Kidney tubule cell (primary cell): ENCODE measurements at regions not wholly inside any gene's neighbourhood (a gene's known extent, or its start where the extent isn't known, plus 50 kb on each side); places are given as distances from the start of the nearest gene placed in this dataset.
"Not testable (repeated sequence)": the region's sequence is repeated elsewhere in the genome, so short reads cannot be mapped to it uniquely, and the experiment has no call there.

ENCODE experiments used
- DNase-seq: peaks from one replicate; pipeline ENCODE4 v3.0.0-alpha.2; 2018; ENCODE audit warnings: low spot score

DNA sequence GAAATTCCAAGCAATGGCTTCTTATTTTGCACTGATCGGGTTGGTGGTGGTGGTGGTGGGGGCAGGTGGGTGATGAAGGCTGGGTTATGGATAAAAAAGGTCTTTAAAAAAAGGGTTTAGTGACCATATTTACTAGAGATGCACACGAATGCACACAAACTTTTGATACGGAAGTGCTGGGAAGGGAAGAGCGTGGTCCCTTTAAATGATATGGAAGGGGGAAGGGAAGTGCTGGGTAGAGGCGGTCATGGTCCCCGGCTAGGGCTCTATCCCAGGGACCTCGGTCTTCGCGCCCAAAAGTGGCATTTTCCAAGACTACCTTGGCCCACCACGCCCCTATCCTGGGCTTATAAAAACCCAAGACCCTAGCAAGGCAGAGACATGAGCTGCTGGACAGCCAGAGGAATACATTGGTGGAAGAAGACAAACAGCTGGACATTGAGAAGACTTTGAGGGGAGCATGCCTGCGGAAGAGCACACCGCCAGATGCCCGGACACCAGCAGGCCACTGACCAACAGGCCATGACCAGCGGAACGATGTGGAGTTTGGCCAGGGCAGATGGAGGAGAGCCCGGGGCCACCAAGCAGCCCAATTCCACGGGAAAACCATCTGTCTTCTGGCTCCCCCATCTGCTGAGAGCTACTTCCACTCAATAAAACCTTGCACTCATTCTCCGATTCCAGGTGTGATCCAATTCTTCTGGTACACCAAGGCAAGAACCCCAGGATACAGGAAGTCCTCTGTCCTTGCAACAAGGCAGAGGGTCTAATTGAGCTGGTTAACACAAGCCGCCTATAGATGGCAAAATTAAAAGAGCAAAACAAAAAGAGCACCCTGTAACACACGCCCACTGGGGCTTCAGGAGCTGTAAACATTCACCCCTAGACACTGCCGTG lies 1720.2 kb downstream of the MRPL39 start:
- no peak for DNase-seq

DNA sequence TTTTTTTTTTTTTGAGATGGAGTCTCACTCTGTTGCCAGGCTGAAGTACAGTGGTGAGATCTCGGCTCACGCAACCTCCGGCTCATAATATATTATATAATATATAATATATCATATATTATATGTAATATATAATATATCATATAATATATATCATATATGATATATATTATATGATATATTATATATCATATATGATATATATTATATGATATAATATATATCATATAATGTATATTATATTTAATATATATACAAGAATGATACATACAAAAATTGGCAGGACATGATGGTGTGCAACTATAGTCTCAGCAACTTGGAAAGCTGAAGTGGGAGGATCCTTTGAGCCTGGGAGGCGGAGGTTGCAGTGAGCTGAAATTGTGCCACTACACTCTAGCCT lies 1725.5 kb downstream of the MRPL39 start:
- no peak for DNase-seq

DNA sequence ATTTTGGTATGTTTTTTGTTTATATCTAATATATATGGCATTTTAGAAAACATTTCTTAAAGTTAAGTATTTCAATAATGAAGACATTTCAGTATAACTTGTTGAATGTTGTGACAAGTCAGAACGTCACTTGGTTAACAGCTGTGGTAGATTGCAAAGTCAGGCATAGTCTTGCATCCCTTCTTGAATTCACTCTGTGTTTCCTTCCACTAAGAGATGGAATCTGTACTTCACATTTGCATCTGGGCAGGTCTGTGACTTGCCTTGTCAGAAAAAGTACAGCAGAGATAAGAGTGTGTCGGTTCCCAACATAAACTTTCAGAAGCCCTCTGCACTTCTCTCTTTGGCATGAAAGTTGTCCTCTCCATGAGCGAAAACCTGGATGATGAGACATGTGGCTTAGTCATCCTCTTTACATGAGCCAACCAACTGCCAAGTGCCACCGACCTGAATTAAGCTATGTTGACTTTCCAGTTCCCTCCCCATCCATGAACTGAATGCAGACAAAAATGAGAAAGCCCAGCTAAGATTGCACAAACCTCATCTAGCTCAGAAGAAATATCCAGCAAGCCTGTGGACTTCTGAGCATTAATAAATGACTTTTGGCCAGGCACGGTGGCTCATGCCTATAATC lies 1730.2 kb downstream of the MRPL39 start:
- DNase-seq, result no peak

DNA sequence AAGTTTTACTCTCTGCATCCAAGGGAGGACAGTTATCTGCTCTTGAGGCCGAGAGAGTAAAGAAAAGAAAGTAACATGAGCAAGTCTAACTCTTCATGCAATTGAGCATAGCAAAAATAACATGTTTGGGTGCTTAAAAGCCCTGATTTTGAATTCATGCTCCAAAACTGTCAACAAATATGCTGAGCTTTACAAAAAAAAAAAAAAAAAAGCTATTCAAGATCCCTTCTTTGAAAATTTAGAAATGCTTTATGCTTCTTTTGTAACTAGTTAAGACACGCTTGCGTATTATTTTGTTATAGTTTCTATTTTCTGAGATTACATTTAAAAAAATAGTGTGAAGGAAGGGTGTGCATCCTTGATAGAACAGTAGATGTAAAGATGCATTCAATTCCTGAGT lies 1733.0 kb downstream of the MRPL39 start:
- no peak for DNase-seq

DNA sequence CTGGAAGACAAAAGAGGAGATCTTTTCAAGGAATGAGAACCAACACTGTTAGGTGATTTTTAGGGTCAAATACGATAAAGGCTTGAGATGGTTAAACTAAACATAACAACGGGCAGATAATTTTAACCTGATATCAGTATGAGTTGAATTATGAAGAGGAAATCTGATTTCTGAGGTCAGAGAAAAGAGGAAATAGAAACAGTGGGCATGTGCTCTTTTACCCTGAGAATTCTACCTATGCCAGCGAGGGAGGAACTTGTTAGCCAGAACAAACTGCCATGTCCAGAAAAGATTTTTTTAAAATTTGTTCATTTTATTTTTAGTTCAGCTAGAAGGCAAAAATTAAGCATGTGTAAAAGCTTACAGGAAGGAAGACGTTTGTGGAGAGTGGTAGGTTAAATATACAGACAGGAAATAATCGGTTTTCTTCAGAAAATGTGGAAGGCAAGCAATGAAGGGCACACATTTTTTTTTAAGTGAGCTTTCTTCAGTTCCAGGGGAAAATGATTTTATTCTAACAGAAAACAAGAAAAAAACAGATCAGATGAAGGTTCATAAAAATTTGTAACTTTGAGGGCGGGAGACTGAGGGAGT lies 1745.3 kb downstream of the MRPL39 start:
- no peak for DNase-seq

DNA sequence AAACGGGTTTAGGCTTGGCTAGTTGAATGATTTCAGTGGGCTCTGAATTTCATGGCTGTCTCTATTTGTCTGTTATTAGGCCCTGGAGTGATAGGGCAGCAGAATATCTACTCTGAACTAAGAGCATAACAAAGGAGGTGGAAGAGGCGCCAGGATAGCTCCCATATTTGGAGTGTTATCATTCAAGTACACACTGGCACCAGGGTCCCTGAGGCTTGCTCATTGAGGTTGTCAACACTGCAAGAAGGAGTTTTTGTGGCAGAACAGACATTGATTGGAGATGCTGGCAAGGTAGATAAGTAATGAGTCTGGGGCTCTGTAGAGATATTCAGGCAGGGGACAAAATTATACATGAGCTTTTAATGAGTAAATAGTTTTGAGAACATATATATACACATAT lies 1748.4 kb downstream of the MRPL39 start:
- DNase-seq, result no peak

DNA sequence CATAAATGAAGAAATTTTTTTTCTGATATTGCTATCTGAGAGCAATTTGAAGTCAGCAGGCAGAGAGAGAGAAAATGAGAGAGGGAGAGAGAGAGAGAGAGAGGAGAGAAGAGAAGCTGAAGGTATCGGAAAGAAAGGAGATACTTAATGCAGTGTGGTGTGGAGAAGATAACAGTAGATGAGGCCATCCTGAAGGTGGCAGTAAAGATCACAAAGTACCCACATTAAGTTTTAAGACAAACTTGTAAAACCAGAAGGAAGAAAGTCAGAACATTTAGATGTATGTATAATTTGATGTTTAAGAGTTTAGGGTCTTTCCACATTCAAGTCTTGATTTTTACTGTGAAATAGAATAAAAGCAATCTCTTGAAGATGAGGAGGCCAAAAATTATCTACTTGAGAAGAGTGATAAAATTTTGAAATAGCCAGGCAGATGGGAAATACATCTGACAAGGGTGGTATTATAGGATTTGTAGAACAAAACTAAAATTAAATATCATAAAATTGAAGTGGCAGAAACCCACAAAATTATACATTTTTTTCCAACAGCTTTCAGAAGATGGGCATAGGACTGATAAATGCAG lies 1753.4 kb downstream of the MRPL39 start:
- peak; percentile 2 for DNase-seq

DNA sequence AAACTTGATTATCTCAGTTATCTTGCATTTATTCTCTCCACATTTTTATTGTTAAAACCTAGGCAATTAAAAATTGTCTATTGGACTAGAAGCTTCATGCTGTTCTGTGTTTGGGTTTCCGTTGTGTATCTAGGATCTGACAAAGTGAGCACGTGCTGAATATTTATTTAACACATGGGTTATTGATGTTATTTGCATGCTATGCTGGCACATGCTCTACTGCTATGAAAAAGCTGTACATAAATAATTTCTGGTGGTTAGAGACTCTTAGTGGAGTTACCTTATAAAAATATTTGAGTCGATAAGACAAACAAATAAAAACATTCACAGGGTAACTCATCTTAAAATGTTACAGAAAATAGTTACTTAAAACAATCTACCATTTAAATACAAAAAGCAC lies 1769.7 kb downstream of the MRPL39 start:
- DNase-seq, result no peak

DNA sequence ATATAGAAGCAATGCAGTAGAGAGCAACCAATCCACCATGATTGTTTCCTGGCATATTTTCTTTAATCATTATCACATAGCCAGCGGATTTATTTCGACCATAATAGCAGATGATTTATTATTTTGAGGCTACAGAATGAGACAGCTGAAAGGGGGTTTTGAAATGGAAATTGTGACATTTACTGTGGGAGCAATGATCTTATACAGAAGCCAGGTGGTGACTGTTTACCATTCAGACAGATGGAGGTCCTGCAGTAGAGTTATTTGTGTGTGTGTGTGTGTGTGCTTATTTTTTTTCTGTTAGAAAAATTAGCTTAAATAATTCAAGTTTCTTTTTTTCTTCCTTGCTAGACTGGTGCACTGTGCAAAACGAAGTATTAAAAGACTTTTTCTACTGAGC lies 1784.5 kb downstream of the MRPL39 start:
- no peak for DNase-seq

DNA sequence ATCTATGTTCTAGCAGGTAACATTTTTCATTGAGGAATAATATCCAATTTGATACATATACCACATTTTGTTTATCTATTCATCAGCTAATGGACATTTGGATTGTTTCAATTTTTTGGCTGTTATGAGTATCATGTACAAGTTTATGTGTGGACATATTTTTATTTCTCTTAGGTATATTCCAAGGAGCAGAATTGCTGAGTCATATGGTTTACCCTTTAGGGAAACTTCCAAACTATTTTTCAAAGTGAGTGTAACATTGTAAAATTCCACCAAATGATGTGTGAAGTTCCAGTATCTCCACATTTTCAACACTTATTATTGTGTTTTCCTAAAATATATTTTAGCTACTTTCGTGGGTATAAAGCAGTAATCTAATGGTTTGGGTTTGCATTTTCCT lies 1789.9 kb downstream of the MRPL39 start:
- DNase-seq, result no peak

DNA sequence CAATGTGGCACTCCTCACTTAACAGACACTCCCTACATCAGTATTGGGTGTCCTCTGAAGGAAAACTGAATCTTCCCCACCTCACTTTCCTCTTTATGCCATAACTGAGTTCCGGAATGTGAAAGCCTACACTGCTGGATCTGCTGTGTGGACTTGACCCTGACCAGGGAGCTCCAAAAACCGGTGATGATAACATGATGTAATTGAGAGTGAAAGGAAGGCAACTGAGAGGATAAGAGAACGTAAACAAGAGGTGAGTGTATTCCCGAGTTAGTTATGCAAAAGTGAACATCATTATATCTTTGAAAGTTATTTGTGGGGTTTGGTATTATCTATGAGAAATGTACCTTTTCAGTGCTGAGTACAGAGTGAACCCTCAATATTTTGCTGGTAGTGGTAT lies 1794.8 kb downstream of the MRPL39 start:
- DNase-seq, result no peak

DNA sequence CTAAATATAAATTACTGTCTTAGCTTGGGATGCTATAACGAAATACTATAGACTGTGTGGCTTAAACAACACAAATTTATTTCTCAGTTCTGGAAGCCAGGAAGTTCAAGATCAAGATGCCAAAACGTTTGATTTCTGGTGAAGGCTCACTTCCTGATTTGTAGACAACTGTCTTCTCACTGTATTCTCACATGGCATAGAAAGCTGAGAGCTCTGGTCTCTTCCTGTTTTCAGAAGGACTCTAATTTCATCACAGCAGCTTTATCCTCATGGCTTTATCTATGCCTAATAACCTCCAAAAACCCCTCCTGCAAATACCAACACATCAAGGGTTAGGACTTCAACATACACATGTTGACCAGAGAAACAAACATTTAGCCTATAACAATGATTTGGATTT lies 1795.5 kb downstream of the MRPL39 start:
- DNase-seq, result no peak

DNA sequence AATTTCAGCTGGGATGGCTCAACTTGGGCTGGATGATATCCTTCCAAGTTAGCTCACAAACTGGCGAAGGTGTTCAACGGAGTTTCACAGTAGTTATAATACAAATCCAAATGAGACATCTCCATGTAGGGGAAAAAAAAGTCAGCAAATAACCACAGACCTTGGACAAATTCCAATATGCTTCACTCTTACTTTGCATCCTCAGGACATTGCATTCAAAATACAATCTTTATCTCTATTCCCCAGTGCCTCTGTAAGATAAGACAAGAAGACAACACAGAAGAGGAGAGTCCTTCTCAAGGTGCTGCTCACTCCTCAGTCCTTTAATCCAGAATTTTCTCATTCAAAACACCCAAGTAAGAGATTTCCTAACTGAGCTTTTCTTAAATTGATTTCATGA lies 1797.7 kb downstream of the MRPL39 start:
- no peak for DNase-seq

DNA sequence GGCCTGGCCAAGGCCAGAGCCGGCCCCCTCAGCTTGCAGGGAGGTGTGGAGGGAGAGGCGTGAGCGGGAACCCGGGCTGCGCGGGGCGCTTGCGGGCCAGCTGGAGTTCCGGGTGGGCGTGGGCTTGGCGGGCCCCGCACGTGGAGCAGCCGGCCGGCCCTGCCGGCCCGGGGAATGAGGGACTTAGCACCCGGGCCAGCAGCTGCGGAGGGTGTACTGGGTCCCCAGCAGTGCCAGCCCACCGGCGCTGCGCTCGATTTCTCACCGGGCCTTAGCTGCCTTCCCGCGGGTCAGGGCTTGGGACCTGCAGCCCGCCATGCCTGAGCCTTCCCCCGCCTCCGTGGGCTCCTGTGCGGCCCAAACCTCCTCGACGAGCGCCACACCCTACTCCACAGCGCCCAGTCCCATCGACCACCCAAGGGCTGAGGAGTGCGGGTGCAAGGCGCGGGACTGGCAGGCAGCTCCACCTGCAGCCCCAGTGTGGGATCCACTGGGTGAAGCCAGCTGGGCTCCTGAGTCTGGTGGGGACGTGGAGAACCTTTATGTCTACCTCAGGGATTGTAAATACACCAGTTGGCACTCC lies 1800.2 kb downstream of the MRPL39 start:
- DNase-seq, result not testable (repeated sequence)

DNA sequence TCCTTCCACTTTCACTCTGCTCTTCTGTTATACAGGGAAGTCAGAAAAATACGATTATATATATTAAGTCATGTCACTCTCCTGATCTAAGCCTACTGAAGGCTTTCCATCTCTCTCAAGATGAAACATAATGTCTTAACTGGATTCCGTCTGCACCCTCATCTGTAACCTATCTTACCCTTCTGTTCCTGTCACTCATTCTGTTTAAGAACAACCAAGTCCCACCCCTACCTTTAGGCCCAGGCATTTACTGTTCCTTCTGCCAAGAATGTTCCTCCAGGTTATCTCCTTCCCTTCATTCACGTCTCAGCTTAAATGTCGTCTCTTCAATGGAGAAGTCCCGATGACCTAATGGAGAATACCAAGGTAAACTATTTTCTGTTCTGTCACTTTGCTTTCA lies 1802.4 kb downstream of the MRPL39 start:
- no peak for DNase-seq

DNA sequence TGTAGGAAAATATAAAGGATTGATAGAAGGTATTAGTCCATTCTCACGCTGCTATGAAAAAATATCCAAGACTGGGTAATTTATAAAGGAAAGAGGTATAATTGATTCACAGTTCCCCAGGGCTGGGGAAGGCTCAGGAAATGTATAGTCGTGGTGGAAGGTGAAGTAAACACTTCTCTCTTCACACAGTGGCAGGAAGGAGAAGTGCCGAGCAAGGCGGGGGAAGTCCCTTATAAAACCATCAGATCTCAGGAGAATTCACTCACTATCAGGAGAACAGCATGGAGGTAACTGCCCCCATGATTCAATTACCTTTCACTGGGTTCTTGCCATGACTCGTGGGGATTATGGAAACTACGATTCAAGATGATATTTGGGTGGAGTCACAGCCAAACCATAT lies 1806.0 kb downstream of the MRPL39 start:
- DNase-seq, result no peak

DNA sequence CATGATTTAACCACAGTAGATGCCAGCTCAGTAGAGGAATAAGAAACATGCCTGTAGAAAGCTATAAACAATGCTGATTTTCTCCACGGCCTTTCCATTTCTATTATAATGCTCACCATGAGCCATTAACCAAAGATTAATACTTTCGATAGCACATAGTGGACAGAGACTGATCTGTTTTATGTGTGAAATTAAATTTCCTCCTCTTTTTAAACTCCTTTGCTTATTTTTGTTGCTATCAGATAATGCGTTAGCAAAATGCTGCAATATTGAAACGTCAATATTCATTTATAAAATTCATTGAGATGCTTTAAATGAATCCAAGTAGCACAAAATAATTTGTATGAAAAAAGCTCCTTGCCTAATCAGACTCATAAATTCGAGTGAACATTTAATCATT lies 1807.9 kb downstream of the MRPL39 start:
- no peak for DNase-seq

DNA sequence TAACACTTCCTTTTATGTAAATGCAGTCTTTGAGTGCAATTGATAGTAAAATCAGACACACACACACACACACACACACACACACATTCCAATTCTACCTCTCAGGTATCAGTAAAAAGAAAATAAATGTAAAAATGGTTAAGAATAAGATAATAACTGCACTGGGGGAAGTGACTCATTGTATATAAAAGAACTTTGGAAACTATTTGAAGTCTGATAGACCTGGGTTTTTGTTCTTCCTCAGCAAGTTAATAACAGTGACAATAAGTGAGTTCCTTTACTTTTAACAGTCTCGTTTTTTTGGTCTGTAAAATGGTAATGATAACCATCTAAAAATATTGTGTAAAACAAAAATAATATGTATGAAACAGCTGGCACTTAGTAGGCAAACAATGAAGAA lies 1815.0 kb downstream of the MRPL39 start:
- no peak for DNase-seq

DNA sequence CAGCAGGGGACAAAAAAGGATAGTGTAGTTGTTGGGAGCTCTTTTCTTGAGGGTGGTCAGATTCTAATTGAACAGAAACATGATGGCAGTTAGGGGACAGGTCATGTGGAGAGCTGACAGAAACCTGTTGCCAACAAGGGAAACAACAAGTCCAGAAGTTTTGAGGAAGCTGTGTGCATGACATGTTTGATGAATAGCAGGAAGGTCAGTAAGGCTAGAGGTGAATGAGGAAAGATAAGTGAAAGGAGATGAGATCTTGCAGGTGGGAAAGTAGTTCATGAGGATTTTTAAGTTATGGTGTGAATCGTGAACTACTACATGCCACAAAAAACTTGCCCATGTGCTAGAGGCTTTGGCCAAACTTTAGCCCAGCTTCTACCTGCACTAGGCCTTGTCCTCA lies 1817.4 kb downstream of the MRPL39 start:
- no peak for DNase-seq

DNA sequence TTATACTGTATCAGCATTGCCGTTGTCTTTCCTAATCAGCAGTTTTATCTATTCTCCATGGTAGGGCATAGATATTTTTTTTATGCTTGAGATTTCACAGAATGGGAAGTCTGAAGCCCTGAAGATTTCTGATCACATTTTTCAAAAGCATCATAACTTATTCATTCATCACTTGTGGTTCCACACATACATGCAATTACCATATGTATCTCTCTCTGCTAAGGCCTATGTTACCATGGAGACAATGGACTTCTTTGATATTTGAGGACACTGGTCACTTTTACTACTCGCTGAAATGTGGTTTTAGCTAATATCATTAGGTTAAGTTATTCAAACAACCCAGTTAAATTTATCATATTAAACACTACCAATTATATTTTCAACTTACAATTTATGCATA lies 1827.0 kb downstream of the MRPL39 start:
- no peak for DNase-seq

DNA sequence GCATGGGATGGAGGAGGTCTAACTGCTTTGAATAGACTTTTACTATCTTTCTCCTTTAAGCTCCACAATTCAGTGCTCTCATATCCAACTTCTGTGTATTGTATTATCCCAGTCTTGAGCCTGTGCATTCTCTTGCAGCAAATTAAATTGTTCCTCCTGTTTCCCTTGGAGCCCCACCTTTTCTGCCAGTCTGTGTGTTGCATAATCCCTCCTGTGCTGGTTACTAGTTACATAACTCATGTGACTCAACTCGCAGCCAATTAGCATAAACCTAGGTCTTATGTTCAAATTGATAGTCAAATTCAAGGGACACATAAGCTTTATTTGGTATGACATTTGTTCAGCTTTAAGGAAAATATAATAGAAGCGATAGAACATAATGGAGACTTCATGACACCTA lies 1863.5 kb downstream of the MRPL39 start:
- no peak for DNase-seq

DNA sequence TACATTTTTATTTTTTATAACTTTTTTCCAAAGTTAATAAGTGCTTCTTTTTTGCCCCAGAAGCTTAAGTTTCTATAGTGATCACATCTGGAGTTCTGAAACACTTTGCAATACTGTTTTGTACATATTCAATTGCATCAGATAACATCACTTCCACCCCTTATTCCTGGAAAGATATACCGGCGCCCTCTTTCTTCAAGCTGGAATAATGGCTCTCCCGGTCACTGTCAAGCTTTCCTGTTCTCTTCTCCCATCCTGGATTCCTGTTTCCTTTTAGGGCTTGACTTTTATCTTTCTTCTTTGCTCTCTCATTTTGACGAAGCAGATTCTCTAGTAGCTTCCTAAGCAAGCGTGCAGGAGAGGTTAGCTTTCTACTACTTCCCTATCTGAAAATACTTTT lies 1866.8 kb downstream of the MRPL39 start:
- no peak for DNase-seq

DNA sequence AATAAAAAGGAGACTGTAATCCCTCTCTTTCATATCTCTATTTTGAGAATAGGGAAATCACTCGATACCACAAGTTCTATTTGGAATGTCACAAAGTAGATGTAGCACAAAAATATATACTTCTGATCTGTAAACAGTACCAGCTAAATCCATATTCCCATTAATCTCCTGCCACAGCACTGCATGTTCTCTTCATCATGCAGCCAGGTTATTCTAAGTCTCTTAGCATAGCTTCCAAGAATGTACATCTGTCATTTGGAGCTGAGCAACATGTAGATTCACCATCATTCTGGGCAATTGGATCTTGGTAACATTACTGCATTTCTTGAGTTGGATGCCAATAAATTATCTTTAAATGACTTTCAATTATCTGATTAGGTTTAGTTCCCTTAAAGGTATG lies 1874.5 kb downstream of the MRPL39 start:
- DNase-seq, result no peak
